DND-41 (cell line): ENCODE measurements at regions not wholly inside any gene's neighbourhood (a gene's known extent, or its start where the extent isn't known, plus 50 kb on each side); places are given as distances from the start of the nearest gene placed in this dataset.

ENCODE experiments used
- ATAC-seq: fragments of 200-7000 bp; cut with Tn5 transposase; 3 replicates; pipeline ENCODE4 v1.9.1; 2021; ENCODE audit warnings: low read depth; ENCODE audit not compliant: insufficient read depth
- DNase-seq: peaks from one replicate; pipeline ENCODE4 v3.0.0-alpha.2; 2020
- H2AFZ ChIP-seq: 2 replicates; pipeline ENCODE4 v1.6.0; 2012; ENCODE audit warnings: low read depth, low read length
- H3K27ac ChIP-seq: 2 replicates; pipeline ENCODE4 v1.5.1; 2012; ENCODE audit warnings: low read length, inconsistent platforms
- H3K27me3 ChIP-seq: fragments of 200-600 bp; sonication (generic); 2 replicates; pipeline ENCODE4 v1.6.0; 2012; ENCODE audit warnings: low read length, mild to moderate bottlenecking, inconsistent platforms; ENCODE audit not compliant: insufficient read depth, poor library complexity
- H3K36me3 ChIP-seq: 2 replicates; pipeline ENCODE4 v1.5.1; 2012; ENCODE audit warnings: low read length, inconsistent platforms; ENCODE audit not compliant: insufficient read depth
- H3K4me1 ChIP-seq: 2 replicates; pipeline ENCODE4 v1.5.1; 2012; ENCODE audit warnings: mild to moderate bottlenecking, low read length; ENCODE audit not compliant: insufficient read depth
- H3K4me2 ChIP-seq: 2 replicates; pipeline ENCODE4 v1.6.0; 2012; ENCODE audit warnings: mild to moderate bottlenecking, moderate library complexity, low read length, inconsistent platforms; ENCODE audit not compliant: insufficient read depth
- H3K4me3 ChIP-seq, 2 experiments: fragments of 200-600 bp in 1 of 2; shearing (Covaris generic) in 1 of 2; 2 replicates each; pipeline ENCODE4 v1.5.1; 2012 to 2016; ENCODE audit warnings: inconsistent platforms in 2 of 2, low read length in 2 of 2, mild to moderate bottlenecking in 2 of 2, low read depth in 1 of 2, moderate library complexity in 1 of 2
- H3K79me2 ChIP-seq: 2 replicates; pipeline ENCODE4 v1.6.0; 2012; ENCODE audit warnings: low read length, inconsistent platforms; ENCODE audit not compliant: insufficient read depth
- H3K9ac ChIP-seq: 2 replicates; pipeline ENCODE4 v1.6.0; 2012; ENCODE audit warnings: low read depth, mild to moderate bottlenecking, inconsistent platforms, low read length, moderate library complexity
- H3K9me3 ChIP-seq: 2 replicates; pipeline ENCODE4 v1.5.1; 2012; ENCODE audit warnings: low read length, moderate library complexity, mild to moderate bottlenecking, inconsistent platforms; ENCODE audit not compliant: insufficient read depth, severe bottlenecking
- H4K20me1 ChIP-seq: 2 replicates; pipeline ENCODE4 v1.6.0; 2012; ENCODE audit warnings: low read length; ENCODE audit not compliant: insufficient read depth
- EZH2 ChIP-seq: IDR thresholded peaks from 3 replicates; pipeline ENCODE4 v1.6.1; 2012; ENCODE audit warnings: borderline replicate concordance, low read depth, mild to moderate bottlenecking, moderate library complexity, low read length, inconsistent platforms; ENCODE audit not compliant: severe bottlenecking
- TF ChIP-seq, protein P1 (sequence below): IDR thresholded peaks from 2 replicates; pipeline ENCODE4 v1.5.1; 2012; ENCODE audit warnings: borderline replicate concordance, low read length, moderate library complexity, mild to moderate bottlenecking; ENCODE audit not compliant: poor library complexity, severe bottlenecking; ENCODE audit errors: extremely low read depth

DNA sequence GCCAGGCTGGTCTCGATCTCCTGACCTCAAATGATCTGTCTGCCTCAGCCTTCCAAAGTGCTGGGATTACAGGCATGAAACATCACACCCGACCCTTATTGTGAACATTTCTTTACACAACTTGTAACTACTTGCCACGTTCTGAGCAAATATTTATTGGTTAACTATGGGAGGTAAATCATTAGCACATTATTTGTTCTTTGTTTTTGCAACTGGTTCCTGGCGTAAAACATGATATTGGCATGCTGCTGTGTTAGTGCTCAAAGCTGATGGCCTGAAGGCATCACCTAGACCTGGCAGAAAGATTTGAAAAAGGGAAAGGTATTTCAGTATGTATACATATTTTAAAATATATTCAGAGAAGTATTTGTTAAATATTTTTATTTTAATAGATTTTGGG is 438.3 kb upstream of the PRKX start:
- no peaks in the 10 kb centered on the region for H3K36me3 ChIP-seq
- H3K4me2 ChIP-seq = no peak overlapping the region
- no peaks in the 10 kb centered on the region for H3K79me2 ChIP-seq
- H3K4me3 ChIP-seq = no peak overlapping the region
- no peak overlapping the region for H2AFZ ChIP-seq
- no peak overlapping the region for H3K27ac ChIP-seq
- no peaks in the 10 kb centered on the region for H3K27me3 ChIP-seq
- H3K9me3 ChIP-seq = no peaks in the 10 kb centered on the region
- no peak overlapping the region for H3K9ac ChIP-seq
- no peaks in the 10 kb centered on the region for H4K20me1 ChIP-seq
- no peak for DNase-seq
- no peak for ATAC-seq
- H3K4me1 ChIP-seq = no peaks in the 10 kb centered on the region
- no peak for TF ChIP-seq EZH2
- TF ChIP-seq, protein P1, sequence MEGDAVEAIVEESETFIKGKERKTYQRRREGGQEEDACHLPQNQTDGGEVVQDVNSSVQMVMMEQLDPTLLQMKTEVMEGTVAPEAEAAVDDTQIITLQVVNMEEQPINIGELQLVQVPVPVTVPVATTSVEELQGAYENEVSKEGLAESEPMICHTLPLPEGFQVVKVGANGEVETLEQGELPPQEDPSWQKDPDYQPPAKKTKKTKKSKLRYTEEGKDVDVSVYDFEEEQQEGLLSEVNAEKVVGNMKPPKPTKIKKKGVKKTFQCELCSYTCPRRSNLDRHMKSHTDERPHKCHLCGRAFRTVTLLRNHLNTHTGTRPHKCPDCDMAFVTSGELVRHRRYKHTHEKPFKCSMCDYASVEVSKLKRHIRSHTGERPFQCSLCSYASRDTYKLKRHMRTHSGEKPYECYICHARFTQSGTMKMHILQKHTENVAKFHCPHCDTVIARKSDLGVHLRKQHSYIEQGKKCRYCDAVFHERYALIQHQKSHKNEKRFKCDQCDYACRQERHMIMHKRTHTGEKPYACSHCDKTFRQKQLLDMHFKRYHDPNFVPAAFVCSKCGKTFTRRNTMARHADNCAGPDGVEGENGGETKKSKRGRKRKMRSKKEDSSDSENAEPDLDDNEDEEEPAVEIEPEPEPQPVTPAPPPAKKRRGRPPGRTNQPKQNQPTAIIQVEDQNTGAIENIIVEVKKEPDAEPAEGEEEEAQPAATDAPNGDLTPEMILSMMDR = no peak

DNA sequence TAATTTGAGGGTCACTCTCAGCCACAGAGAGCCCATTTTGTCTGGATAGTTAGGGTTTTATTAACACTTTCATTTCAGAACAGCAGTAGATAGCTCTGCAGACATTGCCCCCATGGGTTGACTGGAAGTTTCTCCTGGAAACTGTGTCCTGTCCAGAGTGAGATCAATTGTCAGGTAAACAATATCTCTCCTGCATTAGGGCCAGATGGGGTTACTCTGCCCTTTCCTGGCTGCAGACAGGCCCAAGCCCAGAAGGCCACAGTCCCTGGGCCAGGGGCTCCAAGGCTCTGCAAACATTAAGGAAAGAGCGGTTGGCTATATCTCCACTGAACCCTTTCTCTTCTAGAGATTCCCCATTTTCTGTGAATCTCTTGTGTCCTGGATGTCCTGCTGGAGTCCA is 436.8 kb upstream of the PRKX start:
- Histone ChIP-seq H3K79me2 (no peaks in the 10 kb centered on the region), H3K4me2 (no peak overlapping the region), H4K20me1 (no peaks in the 10 kb centered on the region), H3K27ac (no peak overlapping the region), H2AFZ (no peak overlapping the region), H3K27me3 (no peaks in the 10 kb centered on the region), H3K9ac (no peak overlapping the region), H3K4me1 (no peaks in the 10 kb centered on the region), H3K36me3 (no peaks in the 10 kb centered on the region), H3K9me3 (no peaks in the 10 kb centered on the region), H3K4me3 (no peak overlapping the region)
- no peak for ATAC-seq
- no peak for DNase-seq
- TF ChIP-seq EZH2 = no peak
- TF ChIP-seq, protein P1 = no peak

DNA sequence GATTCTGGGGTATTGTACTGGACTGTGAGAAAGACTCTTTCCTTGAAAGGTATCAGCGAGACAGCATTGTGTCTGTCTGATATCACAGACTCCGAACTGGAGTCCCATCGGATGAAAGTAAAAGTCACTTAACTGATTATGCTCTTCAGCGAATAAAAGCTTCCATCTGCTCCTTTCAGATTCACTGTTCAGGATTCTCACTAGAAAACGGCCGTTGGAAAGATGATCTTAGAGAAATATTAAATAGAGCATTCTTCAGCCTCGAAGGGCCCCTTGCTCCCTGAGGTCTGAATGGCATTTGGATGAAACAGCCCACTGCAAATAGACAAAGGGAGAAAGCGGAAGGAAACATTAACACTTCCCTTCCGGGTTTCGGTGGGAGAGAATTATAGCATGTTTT is 416.2 kb upstream of the PRKX start:
- TF ChIP-seq, protein P1 = no peak
- no peak for TF ChIP-seq EZH2
- DNase-seq (no peak), ATAC-seq (no peak)
- Histone ChIP-seq H3K79me2 (no peaks in the 10 kb centered on the region), H3K4me3 (no peak overlapping the region), H3K9me3 (no peaks in the 10 kb centered on the region), H4K20me1 (no peaks in the 10 kb centered on the region), H3K9ac (no peak overlapping the region), H2AFZ (no peak overlapping the region), H3K36me3 (no peaks in the 10 kb centered on the region), H3K27me3 (no peaks in the 10 kb centered on the region), H3K4me1 (no peaks in the 10 kb centered on the region), H3K27ac (no peak overlapping the region), H3K4me2 (no peak overlapping the region)
